ENCODE measurements at regions not wholly inside any gene's neighbourhood (a gene's known extent, or its start where the extent isn't known, plus 50 kb on each side); places are given as distances from the start of the nearest gene placed in this dataset.

DNA sequence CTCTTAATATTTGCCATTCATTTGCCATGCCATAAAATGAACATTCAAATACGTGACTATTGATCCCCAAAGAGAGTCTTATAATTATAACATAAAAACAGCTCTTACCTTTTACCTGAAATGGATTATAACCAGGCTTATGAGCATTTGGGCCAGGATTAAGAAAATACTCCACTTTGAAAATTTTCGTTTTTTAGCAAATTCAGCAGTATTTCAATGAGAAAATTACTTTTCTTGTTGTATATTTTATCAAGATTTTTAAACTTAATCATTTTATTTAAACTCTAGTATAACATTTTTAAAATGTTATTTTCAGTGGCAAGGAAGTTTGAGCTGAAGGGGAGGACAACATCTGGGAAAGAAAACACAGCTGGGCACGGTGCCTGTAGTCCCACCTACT is 59.0 kb upstream of the RAPGEF2 start:
- ChIA-PET POLR2A (interaction anchor here (1.4 kb wide), 1 partner anchor 151 kb away, joined by 6 read pairs; no protein-coding TSS in a partner anchor), CTCF (interaction anchor here (1.0 to 1.7 kb wide), 4 partner anchors 10 to 23 kb away, joined by 4 to 6 read pairs (median 4); no protein-coding TSS in a partner anchor)
- WGBS (ENCODE audit: insufficient coverage) = 100% methylated on average over 2 of the region's 3 CpGs

DNA sequence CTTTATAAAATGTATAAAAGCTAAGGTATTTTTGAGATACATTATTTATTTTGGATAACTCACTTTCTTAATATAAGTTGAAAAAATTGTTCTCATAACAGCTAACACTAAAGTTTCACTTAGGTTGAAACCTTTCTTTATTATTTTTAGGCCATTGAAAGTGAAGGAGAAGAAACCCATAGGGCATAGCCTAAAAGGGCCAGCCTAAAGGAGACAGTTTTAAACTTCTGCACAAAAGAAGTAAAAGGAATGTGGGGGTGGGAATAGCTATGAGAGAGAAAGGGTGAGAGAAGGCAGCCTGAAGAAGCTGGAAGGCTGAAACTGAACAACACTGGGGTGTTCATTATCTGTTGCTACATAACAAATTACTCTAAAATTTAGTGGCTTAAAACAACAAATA is 57.6 kb upstream of the RAPGEF2 start:
- no peaks in the 10 kb centered on the region for H3K27me3 ChIP-seq (replicated peaks in 2 of 5; ENCODE audit: control insufficient read depth in 4 of 5, insufficient read depth in 5 of 5, low read length in 4 of 5)
- peaks cover 3 to 57% (median 18%) of the 10 kb centered on the region in 4 experiments for H3K4me1 ChIP-seq (ENCODE audit: control extremely low read depth in 1 of 4, control insufficient read depth in 4 of 4, insufficient read depth in 4 of 4, low read length in 3 of 4)
- DNase-seq = no peak
- ChIA-PET POLR2A (no interaction called here), CTCF (interaction anchor here (0.6 to 1.3 kb wide), 3 partner anchors 15 to 117 kb away, joined by 3 to 4 read pairs (median 4); no protein-coding TSS in a partner anchor)
- no peak overlapping the region for H3K4me3 ChIP-seq (ENCODE audit: control insufficient read depth in 1 of 7, extremely low read depth in 1 of 7, insufficient read depth in 4 of 7, low read depth in 2 of 7, low read length in 6 of 7)
- H3K27ac ChIP-seq (ENCODE audit: insufficient read depth in 1 of 2, low read depth in 1 of 2, low read length in 2 of 2, poor library complexity in 1 of 2, severe bottlenecking in 2 of 2) = no peak overlapping the region
- H3K36me3 ChIP-seq (ENCODE audit: control insufficient read depth in 4 of 4, insufficient read depth in 4 of 4, low read length in 3 of 4) = no peaks in the 10 kb centered on the region
- H3K9me3 ChIP-seq (ENCODE audit: control extremely low read depth in 1 of 5, control insufficient read depth in 4 of 5, insufficient read depth in 2 of 5, low read depth in 1 of 5, low read length in 4 of 5) = no peaks in the 10 kb centered on the region

More for the DNA sequence above, 59.0 kb upstream of the RAPGEF2 start:
- H3K4me3 ChIP-seq (ENCODE audit: control insufficient read depth in 1 of 7, extremely low read depth in 1 of 7, insufficient read depth in 4 of 7, low read depth in 2 of 7, low read length in 6 of 7) = no peak overlapping the region
- H3K36me3 ChIP-seq (ENCODE audit: control insufficient read depth in 4 of 4, insufficient read depth in 4 of 4, low read length in 3 of 4) = no peaks in the 10 kb centered on the region
- peaks cover 3 to 60% (median 21%) of the 10 kb centered on the region in 4 experiments for H3K4me1 ChIP-seq (ENCODE audit: control extremely low read depth in 1 of 4, control insufficient read depth in 4 of 4, insufficient read depth in 4 of 4, low read length in 3 of 4)
- H3K27me3 ChIP-seq (replicated peaks in 2 of 5; ENCODE audit: control insufficient read depth in 4 of 5, insufficient read depth in 5 of 5, low read length in 4 of 5) = no peaks in the 10 kb centered on the region
- H3K9me3 ChIP-seq (ENCODE audit: control extremely low read depth in 1 of 5, control insufficient read depth in 4 of 5, insufficient read depth in 2 of 5, low read depth in 1 of 5, low read length in 4 of 5) = no peaks in the 10 kb centered on the region
- no peak for DNase-seq
- H3K27ac ChIP-seq (ENCODE audit: insufficient read depth in 1 of 2, low read depth in 1 of 2, low read length in 2 of 2, poor library complexity in 1 of 2, severe bottlenecking in 2 of 2) = no peak overlapping the region

DNA sequence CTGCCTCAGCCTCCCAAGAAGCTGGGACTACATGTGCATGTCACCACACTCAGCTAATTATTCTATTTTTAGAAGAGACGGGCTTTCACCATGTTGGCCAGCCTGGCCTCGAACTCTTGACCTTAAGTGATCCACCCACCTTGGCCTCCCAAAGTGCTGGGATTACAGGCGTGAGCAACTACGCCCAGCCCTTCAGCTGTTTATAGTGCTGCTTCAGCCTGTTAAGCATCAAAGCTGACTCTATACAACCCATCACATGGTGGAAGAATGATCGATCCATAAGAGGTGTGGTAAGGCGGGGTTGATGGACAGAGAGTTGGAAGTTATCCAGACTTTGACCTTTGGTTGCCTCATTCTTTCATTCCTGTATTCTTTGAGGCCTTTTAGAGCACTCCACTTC is 56.2 kb upstream of the RAPGEF2 start:
- 95% methylated on average over 4 of the region's 6 CpGs for WGBS (ENCODE audit: insufficient coverage)
- CTCF ChIA-PET = no interaction called here
- Histone ChIP-seq H3K4me3 (ENCODE audit: control insufficient read depth in 1 of 7, extremely low read depth in 1 of 7, insufficient read depth in 4 of 7, low read depth in 2 of 7, low read length in 6 of 7) (no peak overlapping the region), H3K36me3 (ENCODE audit: control insufficient read depth in 4 of 4, insufficient read depth in 4 of 4, low read length in 3 of 4) (no peaks in the 10 kb centered on the region), H3K4me1 (ENCODE audit: control extremely low read depth in 1 of 4, control insufficient read depth in 4 of 4, insufficient read depth in 4 of 4, low read length in 3 of 4) (peaks cover under 1 to 54% (median 17%) of the 10 kb centered on the region in 4 experiments), H3K27ac (ENCODE audit: insufficient read depth in 1 of 2, low read depth in 1 of 2, low read length in 2 of 2, poor library complexity in 1 of 2, severe bottlenecking in 2 of 2) (no peak overlapping the region), H3K9me3 (ENCODE audit: control extremely low read depth in 1 of 5, control insufficient read depth in 4 of 5, insufficient read depth in 2 of 5, low read depth in 1 of 5, low read length in 4 of 5) (no peaks in the 10 kb centered on the region), H3K27me3 (replicated peaks in 2 of 5; ENCODE audit: control insufficient read depth in 4 of 5, insufficient read depth in 5 of 5, low read length in 4 of 5) (no peaks in the 10 kb centered on the region)
- no peak for DNase-seq
- POLR2A ChIA-PET = no interaction called here

DNA sequence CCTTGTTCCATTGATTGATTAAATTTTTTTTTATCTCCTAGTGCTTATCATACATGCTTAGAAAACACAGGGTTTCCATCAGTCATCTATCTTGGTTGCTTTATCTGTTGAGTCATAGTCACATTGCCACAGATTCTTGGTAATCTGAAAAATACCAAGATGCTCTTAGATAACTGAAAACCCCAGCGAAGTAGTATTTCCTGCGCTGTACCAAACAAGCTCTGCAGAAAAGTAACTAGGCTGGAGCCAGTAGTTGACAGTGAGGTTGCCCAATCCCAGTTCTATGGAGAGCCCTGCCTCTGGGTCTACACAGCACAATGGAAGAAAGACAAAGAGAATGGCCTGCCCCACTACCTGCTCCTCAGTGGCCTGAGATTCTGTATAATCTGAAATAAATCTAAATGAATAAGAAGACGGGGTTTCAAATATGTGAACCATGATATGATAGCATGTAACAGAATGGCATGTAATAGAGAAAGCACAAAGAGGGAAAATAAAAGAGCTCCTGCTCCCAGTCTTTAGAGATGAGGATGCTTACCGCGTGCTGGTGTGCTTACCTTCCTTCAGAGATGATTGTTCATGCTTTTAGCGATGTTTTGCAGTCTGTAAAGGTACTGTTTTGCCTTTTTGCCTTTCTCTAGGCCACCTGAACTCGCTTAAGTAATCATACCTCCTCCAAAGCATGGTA is 55.3 kb upstream of the RAPGEF2 start:
- peaks cover 0 to 51% (median 16%) of the 10 kb centered on the region in 4 experiments for H3K4me1 ChIP-seq (ENCODE audit: control extremely low read depth in 1 of 4, control insufficient read depth in 4 of 4, insufficient read depth in 4 of 4, low read length in 3 of 4)
- ChIA-PET POLR2A (interaction anchor here (0.7 kb wide), 1 partner anchor 11 kb away, joined by 3 read pairs; no protein-coding TSS in a partner anchor), CTCF (interaction anchor here (0.9 kb wide), 1 partner anchor 8 kb away, joined by 3 read pairs; no protein-coding TSS in a partner anchor)
- WGBS (ENCODE audit: insufficient coverage) = 67% methylated on average over 5 of the region's 7 CpGs
- no peaks in the 10 kb centered on the region for H3K27me3 ChIP-seq (replicated peaks in 2 of 5; ENCODE audit: control insufficient read depth in 4 of 5, insufficient read depth in 5 of 5, low read length in 4 of 5)
- no peak overlapping the region for H3K27ac ChIP-seq (ENCODE audit: insufficient read depth in 1 of 2, low read depth in 1 of 2, low read length in 2 of 2, poor library complexity in 1 of 2, severe bottlenecking in 2 of 2)
- H3K36me3 ChIP-seq (ENCODE audit: control insufficient read depth in 4 of 4, insufficient read depth in 4 of 4, low read length in 3 of 4) = no peaks in the 10 kb centered on the region
- H3K9me3 ChIP-seq (ENCODE audit: control extremely low read depth in 1 of 5, control insufficient read depth in 4 of 5, insufficient read depth in 2 of 5, low read depth in 1 of 5, low read length in 4 of 5) = no peaks in the 10 kb centered on the region
- peak overlapping the region in 1 of 7 experiments; percentile 16 for H3K4me3 ChIP-seq (ENCODE audit: control insufficient read depth in 1 of 7, extremely low read depth in 1 of 7, insufficient read depth in 4 of 7, low read depth in 2 of 7, low read length in 6 of 7)
- DNase-seq = peak; percentile 53 to 84 (median 67)

DNA sequence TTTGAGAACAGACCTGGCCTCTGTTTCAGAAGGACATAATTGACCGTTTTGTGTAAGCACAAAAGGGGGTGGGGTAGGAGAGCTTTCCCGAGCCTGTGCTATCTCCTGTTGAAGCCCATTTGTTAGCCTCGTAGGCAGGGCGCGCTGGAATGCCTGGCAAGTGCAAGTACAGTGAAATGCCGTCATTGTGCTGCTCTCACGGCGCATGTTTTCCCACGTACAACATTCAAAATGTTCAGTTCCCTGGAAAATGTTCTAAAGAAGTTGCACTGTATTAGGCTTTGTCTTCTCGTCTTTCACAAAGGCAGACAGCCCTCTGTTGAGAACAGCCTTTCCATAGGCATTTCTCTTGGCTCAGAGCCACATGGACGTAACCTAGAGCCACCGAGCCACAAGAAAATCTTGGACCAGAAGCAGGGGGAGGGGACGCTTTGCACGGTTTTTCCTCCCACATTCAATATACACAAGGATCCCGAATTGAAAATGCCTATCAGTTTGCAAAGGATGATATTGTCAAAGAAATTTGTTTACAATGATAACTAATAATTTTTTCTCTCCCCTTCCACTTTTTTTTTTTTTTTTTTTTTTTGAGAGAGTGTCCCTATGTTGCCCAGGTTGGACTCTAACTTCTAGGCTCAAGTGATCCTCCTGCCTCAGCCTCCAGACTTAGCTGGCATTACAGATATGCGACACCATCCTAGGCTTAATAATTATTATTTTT is 54.6 kb upstream of the RAPGEF2 start:
- H3K27ac ChIP-seq (ENCODE audit: insufficient read depth in 1 of 2, low read depth in 1 of 2, low read length in 2 of 2, poor library complexity in 1 of 2, severe bottlenecking in 2 of 2) = no peak overlapping the region
- H3K36me3 ChIP-seq (ENCODE audit: control insufficient read depth in 4 of 4, insufficient read depth in 4 of 4, low read length in 3 of 4) = no peaks in the 10 kb centered on the region
- WGBS (ENCODE audit: insufficient coverage) = 93% methylated on average over 12 of the region's 16 CpGs
- H3K4me3 ChIP-seq (ENCODE audit: control insufficient read depth in 1 of 7, extremely low read depth in 1 of 7, insufficient read depth in 4 of 7, low read depth in 2 of 7, low read length in 6 of 7) = no peak overlapping the region
- ChIA-PET CTCF (interaction anchor here (0.9 to 1.7 kb wide), 2 partner anchors 8 to 13 kb away, joined by 3 read pairs; no protein-coding TSS in a partner anchor), POLR2A (interaction anchor here (0.7 kb wide), 1 partner anchor 11 kb away, joined by 3 read pairs; no protein-coding TSS in a partner anchor)
- no peaks in the 10 kb centered on the region for H3K27me3 ChIP-seq (replicated peaks in 2 of 5; ENCODE audit: control insufficient read depth in 4 of 5, insufficient read depth in 5 of 5, low read length in 4 of 5)
- no peak for DNase-seq
- peaks cover 0 to 46% (median 13%) of the 10 kb centered on the region in 4 experiments for H3K4me1 ChIP-seq (ENCODE audit: control extremely low read depth in 1 of 4, control insufficient read depth in 4 of 4, insufficient read depth in 4 of 4, low read length in 3 of 4)
- no peaks in the 10 kb centered on the region for H3K9me3 ChIP-seq (ENCODE audit: control extremely low read depth in 1 of 5, control insufficient read depth in 4 of 5, insufficient read depth in 2 of 5, low read depth in 1 of 5, low read length in 4 of 5)

DNA sequence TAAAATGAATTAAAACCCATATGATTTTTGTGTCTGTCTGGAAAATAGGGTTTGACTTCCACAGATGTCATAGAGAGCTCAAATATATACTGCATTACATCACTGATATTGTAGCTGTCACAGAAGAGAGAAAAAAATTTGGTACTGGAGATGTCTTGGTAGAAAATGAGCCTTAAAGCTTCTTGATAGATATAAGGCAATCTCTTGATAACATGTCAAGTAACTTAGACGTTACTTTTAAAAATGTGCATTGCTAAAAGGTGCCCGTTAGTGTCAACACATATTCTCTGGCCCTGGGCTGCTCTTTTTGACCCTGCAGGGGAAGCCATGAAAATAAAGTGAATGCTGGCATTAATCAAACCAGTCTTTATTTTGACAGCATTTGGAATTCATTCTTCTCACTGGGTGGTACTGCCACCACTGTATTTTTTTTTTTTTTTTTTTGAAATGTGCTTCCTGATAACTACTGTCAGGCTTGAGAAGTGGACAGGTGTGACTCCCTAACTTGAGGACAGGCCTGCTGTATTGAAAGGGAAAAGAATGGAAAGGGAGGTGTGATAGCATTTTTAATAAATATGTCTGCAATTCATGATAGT is 53.0 kb upstream of the RAPGEF2 start:
- POLR2A ChIA-PET = no interaction called here
- Histone ChIP-seq H3K27ac (ENCODE audit: insufficient read depth in 1 of 2, low read depth in 1 of 2, low read length in 2 of 2, poor library complexity in 1 of 2, severe bottlenecking in 2 of 2) (no peak overlapping the region), H3K4me3 (ENCODE audit: control insufficient read depth in 1 of 7, extremely low read depth in 1 of 7, insufficient read depth in 4 of 7, low read depth in 2 of 7, low read length in 6 of 7) (no peak overlapping the region), H3K36me3 (ENCODE audit: control insufficient read depth in 4 of 4, insufficient read depth in 4 of 4, low read length in 3 of 4) (no peaks in the 10 kb centered on the region), H3K27me3 (replicated peaks in 2 of 5; ENCODE audit: control insufficient read depth in 4 of 5, insufficient read depth in 5 of 5, low read length in 4 of 5) (no peaks in the 10 kb centered on the region), H3K4me1 (ENCODE audit: control extremely low read depth in 1 of 4, control insufficient read depth in 4 of 4, insufficient read depth in 4 of 4, low read length in 3 of 4) (peaks cover 0 to 43% (median 13%) of the 10 kb centered on the region in 4 experiments), H3K9me3 (ENCODE audit: control extremely low read depth in 1 of 5, control insufficient read depth in 4 of 5, insufficient read depth in 2 of 5, low read depth in 1 of 5, low read length in 4 of 5) (no peaks in the 10 kb centered on the region)
- CTCF ChIA-PET = interaction anchor here (1.5 to 1.7 kb wide), 2 partner anchors 14 to 34 kb away, joined by 3 read pairs; no protein-coding TSS in a partner anchor
- WGBS (ENCODE audit: insufficient coverage) = 86% methylated on average over 2 of the region's 2 CpGs
- no peak for DNase-seq
